DOHH2 (cell line): ENCODE measurements at regions not wholly inside any gene's neighbourhood (a gene's known extent, or its start where the extent isn't known, plus 50 kb on each side); places are given as distances from the start of the nearest gene placed in this dataset.

ENCODE experiments used
- H3F3A ChIP-seq: fragments of 200-600 bp; sonication (generic), shearing (Covaris generic); 2 replicates; pipeline ENCODE4 v1.6.0; 2016; ENCODE audit warnings: antibody characterized with exemption, mild to moderate bottlenecking; ENCODE audit not compliant: control insufficient read depth, insufficient read depth
- H3K27ac ChIP-seq: fragments of 200-600 bp; sonication (generic); 2 replicates; pipeline ENCODE4 v1.5.1; 2014; ENCODE audit warnings: low read depth, mild to moderate bottlenecking, low read length, moderate library complexity
- H3K27me3 ChIP-seq: fragments of 200-600 bp; sonication (generic); 2 replicates; pipeline ENCODE4 v1.6.1; 2014; ENCODE audit warnings: mild to moderate bottlenecking, low read length, mixed read lengths; ENCODE audit not compliant: control insufficient read depth
- H3K36me3 ChIP-seq: fragments of 200-600 bp; sonication (generic); 2 replicates; pipeline ENCODE4 v1.6.1; 2014; ENCODE audit warnings: mild to moderate bottlenecking, low read length, moderate library complexity, mixed read lengths; ENCODE audit not compliant: control insufficient read depth
- H3K4me1 ChIP-seq: fragments of 200-600 bp; sonication (generic); 2 replicates; pipeline ENCODE4 v1.6.1; 2014; ENCODE audit warnings: mild to moderate bottlenecking, low read length, mixed read lengths; ENCODE audit not compliant: control insufficient read depth
- H3K4me2 ChIP-seq: fragments of 200-600 bp; sonication (generic); 2 replicates; pipeline ENCODE4 v1.6.0; 2014; ENCODE audit warnings: mild to moderate bottlenecking, low read length, moderate library complexity
- H3K4me3 ChIP-seq: fragments of 200-600 bp; sonication (generic); 2 replicates; pipeline ENCODE4 v1.5.1; 2014; ENCODE audit warnings: mild to moderate bottlenecking, low read length, mixed read lengths
- H3K79me2 ChIP-seq: fragments of 200-600 bp; sonication (generic); 2 replicates; pipeline ENCODE4 v1.6.1; 2014; ENCODE audit warnings: mild to moderate bottlenecking, low read length, mixed read lengths; ENCODE audit not compliant: control insufficient read depth
- H3K9me2 ChIP-seq: fragments of 200-600 bp; sonication (generic); replicated peaks from 2 replicates; pipeline ENCODE4 v1.6.1; 2014; ENCODE audit warnings: mild to moderate bottlenecking, low read length, mixed read lengths; ENCODE audit not compliant: control insufficient read depth
- H3K9me3 ChIP-seq: fragments of 200-600 bp; sonication (generic); 2 replicates; pipeline ENCODE4 v1.6.1; 2014; ENCODE audit warnings: antibody characterized with exemption, low read length, mixed read lengths; ENCODE audit not compliant: control insufficient read depth, insufficient read depth
- H4K20me1 ChIP-seq: fragments of 200-600 bp; sonication (generic); 2 replicates; pipeline ENCODE4 v1.6.0; 2014; ENCODE audit warnings: low read depth, mild to moderate bottlenecking, antibody characterized with exemption, low read length, moderate library complexity; ENCODE audit not compliant: control insufficient read depth, insufficient read depth
- CTCF ChIP-seq: fragments of 200-600 bp; sonication (generic); IDR thresholded peaks from one replicate; pipeline ENCODE4 v1.5.1; 2014; ENCODE audit warnings: antibody characterized with exemption, mild to moderate bottlenecking, low read depth, low read length; ENCODE audit not compliant: poor library complexity, severe bottlenecking
- EZH2phosphoT487 ChIP-seq: fragments of 200-600 bp; sonication (generic); IDR thresholded peaks from 2 replicates; pipeline ENCODE4 v1.6.1; 2017; ENCODE audit warnings: borderline replicate concordance, mild to moderate bottlenecking, antibody characterized with exemption, low read length, moderate library complexity, mixed read lengths

GRCh38 chrX:40887476-40887875 lies 152.1 kb upstream of the MED14 start:
- no peak overlapping the region for H3K27ac ChIP-seq
- TF ChIP-seq EZH2phosphoT487 (no peak), CTCF (no peak)
- no peaks in the 10 kb centered on the region for H3K9me2 ChIP-seq
- H3K4me3 ChIP-seq: no peak overlapping the region
- no peaks in the 10 kb centered on the region for H3F3A ChIP-seq
- H3K27me3 ChIP-seq: no peaks in the 10 kb centered on the region
- no peaks in the 10 kb centered on the region for H3K4me1 ChIP-seq
- no peak overlapping the region for H3K4me2 ChIP-seq
- H3K9me3 ChIP-seq: no peaks in the 10 kb centered on the region
- no peaks in the 10 kb centered on the region for H3K36me3 ChIP-seq
- H4K20me1 ChIP-seq: no peaks in the 10 kb centered on the region
- H3K79me2 ChIP-seq: no peaks in the 10 kb centered on the region

DNA sequence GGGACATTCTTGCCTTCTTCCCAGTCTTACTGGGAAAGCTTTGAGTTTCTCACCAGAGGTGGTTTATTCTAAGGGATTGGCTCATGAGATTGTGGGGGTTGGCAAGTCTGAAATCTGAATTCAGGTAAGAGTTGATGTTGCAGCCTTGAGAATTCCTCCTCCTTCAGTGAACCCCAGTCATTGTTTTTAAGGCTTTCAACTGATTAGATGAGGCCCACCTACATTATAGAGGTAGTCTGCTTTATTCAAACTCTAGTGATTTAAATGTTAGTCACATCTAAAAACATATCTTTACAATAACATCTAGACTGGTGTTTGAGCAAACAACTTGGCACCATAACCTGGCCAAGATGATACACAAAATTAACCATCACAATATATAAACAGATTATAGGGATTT lies 156.5 kb upstream of the MED14 start:
- H3K9me2 ChIP-seq: no peaks in the 10 kb centered on the region
- TF ChIP-seq EZH2phosphoT487 (no peak), CTCF (no peak)
- H3K27me3 ChIP-seq: no peaks in the 10 kb centered on the region
- no peaks in the 10 kb centered on the region for H3K9me3 ChIP-seq
- no peaks in the 10 kb centered on the region for H3K4me1 ChIP-seq
- no peaks in the 10 kb centered on the region for H4K20me1 ChIP-seq
- no peak overlapping the region for H3K4me3 ChIP-seq
- H3K79me2 ChIP-seq: no peaks in the 10 kb centered on the region
- H3K36me3 ChIP-seq: no peaks in the 10 kb centered on the region
- no peak overlapping the region for H3K4me2 ChIP-seq
- H3F3A ChIP-seq: no peaks in the 10 kb centered on the region
- H3K27ac ChIP-seq: no peak overlapping the region

DNA sequence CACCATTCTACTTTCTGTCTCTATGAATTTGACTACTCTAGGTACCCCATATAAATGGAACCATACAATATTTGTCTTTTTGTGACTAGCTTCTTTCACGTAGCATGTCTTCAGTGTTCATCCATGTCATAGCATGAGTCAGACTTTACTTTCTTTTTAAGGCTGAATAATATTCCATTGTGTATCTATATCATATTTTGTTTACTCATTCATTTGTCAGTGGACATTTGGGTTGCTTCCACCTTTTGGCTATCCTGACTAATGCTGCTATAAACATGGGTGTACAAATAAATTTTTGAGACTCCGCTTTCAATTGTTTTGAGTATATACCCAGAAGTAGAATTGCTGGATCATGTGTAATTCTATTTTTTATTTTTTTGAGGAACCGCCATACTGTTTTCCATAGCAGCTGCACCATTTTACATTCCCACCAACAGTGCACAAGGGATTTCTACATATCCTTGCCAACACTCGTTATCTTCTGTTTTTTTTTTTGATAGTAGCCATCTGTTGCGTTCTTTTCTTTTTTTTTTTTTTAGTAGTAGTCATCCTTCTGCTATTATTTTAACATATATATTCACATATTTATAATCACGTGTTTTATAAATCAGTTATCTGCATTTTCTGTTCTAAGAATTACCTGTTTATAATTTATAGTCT lies 158.0 kb upstream of the MED14 start:
- Histone ChIP-seq H3K9me2 (no peaks in the 10 kb centered on the region), H3K27ac (no peak overlapping the region), H3K9me3 (no peaks in the 10 kb centered on the region), H3K79me2 (no peaks in the 10 kb centered on the region), H3K4me1 (no peaks in the 10 kb centered on the region), H3F3A (no peaks in the 10 kb centered on the region), H3K4me2 (no peak overlapping the region), H3K4me3 (no peak overlapping the region), H3K36me3 (no peaks in the 10 kb centered on the region), H4K20me1 (no peaks in the 10 kb centered on the region), H3K27me3 (no peaks in the 10 kb centered on the region)
- TF ChIP-seq CTCF: no peak
- no peak for TF ChIP-seq EZH2phosphoT487

DNA sequence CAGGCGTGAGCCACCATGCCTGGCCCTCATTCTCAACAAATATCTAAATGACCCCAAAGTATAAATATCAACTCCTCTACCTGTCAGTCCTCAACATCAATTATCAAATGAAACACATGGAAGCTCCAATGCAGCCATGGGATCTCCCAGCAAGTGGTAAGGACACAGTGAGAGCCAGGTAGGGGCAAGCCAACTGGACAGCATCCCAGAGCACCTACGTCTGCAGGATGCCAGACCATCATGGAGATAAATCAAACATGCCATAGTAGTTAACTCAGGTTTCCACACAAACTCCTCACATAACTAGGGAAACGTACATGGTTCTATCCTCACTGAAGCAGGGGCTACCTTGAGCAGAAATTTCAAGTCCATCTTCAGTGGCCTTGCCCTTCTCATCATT lies 159.9 kb upstream of the MED14 start:
- no peaks in the 10 kb centered on the region for H3K9me2 ChIP-seq
- no peak overlapping the region for H3K4me3 ChIP-seq
- H3K27me3 ChIP-seq: no peaks in the 10 kb centered on the region
- H3K79me2 ChIP-seq: no peaks in the 10 kb centered on the region
- no peaks in the 10 kb centered on the region for H3K4me1 ChIP-seq
- no peak overlapping the region for H3K4me2 ChIP-seq
- TF ChIP-seq EZH2phosphoT487 (no peak), CTCF (no peak)
- H3F3A ChIP-seq: no peaks in the 10 kb centered on the region
- H3K27ac ChIP-seq: no peak overlapping the region
- H4K20me1 ChIP-seq: no peaks in the 10 kb centered on the region
- no peaks in the 10 kb centered on the region for H3K9me3 ChIP-seq
- H3K36me3 ChIP-seq: no peaks in the 10 kb centered on the region
